TTC549 (cell line): ENCODE measurements at regions not wholly inside any gene's neighbourhood (a gene's known extent, or its start where the extent isn't known, plus 50 kb on each side); places are given as distances from the start of the nearest gene placed in this dataset.

Experiments
- FAIRE-seq: peaks from 2 replicates; lab custom pipeline; 2012; peaks lifted over from hg19 to GRCh38; lab: Jason Lieb, UNC

DNA sequence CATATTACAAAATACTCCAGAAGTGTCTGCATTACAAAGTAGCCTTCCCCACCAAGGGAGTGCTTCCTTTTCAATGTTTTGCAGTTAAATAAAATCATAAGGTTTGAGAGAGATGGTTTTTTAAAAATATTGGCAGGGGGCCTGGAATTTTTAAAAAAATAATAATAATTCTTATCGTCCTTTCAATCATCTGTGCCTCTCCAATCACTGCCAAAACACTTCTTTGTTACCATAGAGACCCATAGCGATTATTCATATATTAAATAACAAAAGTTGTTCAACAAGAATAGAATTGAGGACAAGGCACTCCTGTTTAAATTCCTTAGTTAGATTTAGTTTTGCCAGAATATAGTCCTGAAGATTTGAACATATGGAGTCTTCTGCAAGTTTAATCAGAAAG lies 203.1 kb downstream of the FAT4 start:
- no peak for FAIRE-seq

DNA sequence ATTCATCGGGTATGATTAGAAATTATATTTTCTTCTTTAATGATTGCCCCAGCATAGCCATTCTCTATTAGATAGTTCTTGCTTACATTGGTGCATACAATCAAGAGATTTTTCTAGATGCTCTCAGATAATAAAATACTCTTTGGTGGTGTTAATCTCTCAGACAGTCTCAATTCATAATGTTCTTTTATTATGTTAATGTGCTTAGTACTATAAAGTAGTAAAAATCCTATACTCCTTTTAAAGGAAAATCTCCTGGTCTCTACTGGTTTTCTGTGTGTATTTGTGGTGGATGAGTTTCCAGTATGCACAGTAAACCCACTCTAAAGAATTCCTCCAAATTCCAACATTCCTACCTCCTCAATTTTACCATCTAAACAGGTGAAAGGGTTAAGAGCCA lies 203.5 kb downstream of the FAT4 start:
- FAIRE-seq: no peak

DNA sequence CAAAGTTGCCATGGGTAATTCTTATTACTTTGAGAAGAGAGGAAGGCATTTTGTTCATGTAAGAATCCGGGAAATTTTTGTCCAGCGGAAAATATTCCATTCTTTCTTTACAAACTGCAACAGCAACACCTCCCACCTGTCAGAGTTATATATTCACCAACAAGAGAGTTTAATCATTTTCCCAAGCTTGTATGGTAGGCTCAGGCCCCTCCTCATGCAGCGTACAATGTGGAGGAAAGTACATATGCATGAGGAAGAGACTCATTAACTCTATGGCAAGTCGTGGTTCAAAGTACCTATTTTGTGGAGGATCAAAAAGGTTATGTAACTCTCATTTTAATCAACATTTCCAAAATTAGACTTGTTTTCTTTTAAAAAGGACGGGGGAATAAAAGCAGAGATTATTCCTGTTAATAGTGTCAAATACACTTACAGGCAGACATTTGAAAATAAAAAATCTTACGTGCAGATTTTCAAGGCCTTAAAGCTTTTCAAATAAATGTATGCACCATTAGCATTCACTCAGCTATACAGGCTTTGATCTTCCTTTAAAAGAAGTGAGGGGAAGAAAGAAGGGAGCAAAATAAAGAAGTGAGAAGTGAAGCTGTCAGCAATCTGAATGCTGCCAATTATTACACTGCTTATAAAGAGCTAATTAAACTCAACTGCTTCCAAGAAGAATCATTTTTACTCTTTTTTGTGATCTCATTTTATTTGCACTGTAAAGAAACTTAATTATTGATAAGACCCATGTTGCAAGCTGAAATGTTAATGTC lies 204.8 kb downstream of the FAT4 start:
- FAIRE-seq: no peak

GRCh38 chr4:125520258-125520990 lies 205.7 kb downstream of the FAT4 start:
- no peak for FAIRE-seq

- FAIRE-seq: no peak
These were observed 207.8 kb downstream of the FAT4 start for GRCh38 chr4:125522588-125522987.

GRCh38 chr4:125522992-125523391 lies 208.2 kb downstream of the FAT4 start:
- no peak for FAIRE-seq

- FAIRE-seq: no peak
These were observed 211.7 kb downstream of the FAT4 start for GRCh38 chr4:125526420-125526819.

DNA sequence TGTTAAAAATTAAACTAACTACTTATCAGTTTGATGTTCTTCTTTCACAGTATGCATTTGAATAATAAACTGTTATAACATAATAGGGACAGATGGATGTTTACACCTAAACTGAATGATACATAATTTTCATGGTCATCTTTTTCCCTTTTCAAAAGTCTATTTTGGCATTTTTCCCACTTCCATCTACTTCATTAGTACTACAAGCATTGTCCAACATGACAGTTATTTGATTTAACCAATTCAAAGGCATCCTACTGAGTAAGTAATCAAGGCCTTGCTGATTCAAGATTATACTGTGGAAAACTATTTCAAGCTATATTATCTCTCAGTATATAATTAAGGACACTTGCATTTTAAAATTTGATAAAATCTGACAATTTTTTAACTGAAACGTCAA lies 212.9 kb downstream of the FAT4 start:
- no peak for FAIRE-seq

DNA sequence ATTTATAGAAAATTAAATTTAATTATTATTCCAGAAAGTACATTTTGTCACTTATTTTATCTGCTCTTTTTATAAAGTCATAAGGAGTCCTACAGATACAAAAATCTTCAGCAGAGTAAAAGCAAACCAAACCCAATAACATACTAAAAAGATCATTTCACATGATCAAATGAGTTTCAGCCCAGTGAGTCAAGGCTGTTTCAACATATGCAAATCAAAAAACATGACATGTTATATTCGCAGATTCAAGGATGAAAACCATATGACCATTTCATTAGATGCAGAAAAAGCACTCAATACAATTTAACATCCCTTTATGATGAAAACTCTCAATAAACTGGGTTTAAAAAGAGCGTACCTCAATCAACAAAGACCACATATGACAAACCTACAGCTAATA lies 214.3 kb downstream of the FAT4 start:
- FAIRE-seq: no peak

DNA sequence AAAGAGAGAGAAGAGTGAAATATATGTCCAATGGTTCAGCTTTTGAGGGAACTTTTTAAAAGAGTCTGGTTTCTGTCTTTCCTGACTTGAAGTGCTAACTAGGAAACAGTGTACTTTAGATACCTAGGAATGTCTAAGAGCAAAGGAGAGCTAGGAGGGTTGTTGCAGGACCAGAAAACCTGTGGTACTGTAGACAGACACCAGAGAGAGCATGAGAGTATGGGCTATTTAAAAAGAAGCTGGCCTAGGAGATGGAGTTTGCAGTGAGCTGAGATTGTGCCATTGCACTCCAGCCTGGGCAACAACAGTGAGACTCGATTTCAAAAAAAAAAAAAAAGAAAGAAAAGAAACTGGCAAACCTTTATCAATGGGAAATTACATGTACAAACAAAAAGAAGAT lies 223.9 kb downstream of the FAT4 start:
- FAIRE-seq: no peak

DNA sequence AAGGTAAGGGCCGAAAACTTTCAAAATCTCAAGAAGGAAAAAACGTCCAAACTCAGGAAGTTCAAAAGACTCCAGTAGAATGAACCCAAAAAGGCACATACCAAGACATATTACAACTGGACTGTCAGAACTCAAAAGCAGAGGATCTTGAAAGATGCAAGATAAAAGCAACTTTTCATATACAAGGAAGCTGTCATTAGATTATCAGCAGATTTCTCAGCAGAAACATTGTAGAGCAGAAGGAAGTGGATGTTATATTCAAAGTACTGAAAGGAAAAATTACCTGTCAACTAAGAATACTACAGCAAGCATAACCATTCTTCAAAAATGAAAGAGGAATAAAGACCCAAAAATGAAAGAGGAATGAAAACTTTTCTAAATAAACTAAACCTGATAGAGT lies 224.9 kb downstream of the FAT4 start:
- no peak for FAIRE-seq

DNA sequence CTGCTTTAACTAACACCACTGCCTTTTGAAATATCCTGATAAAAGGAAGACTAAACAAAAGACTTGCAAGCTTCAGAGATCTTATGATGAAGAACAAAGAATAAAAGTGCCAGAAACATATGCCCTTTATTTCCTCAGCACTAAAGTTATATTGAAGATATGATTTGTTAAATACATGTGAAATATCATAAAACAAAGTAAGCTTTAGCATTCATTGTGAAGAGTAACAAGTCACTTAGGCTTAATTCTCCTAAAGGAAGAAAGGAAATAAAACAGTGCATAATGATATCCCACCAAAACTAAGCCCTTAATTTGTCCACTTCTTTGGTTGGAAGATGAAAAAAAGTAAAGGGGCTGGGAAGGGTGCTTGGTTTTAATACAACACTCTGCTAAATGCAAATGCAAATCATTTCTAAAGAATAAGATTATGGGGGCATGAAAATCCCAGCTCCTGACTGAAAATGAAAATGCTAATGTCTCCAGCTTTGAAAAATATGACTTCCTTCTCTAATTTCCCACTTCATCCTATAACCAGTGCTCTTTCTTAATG lies 227.2 kb downstream of the FAT4 start:
- FAIRE-seq: no peak

- no peak for FAIRE-seq
These were observed 231.5 kb downstream of the FAT4 start for GRCh38 chr4:125546272-125546671.

GRCh38 chr4:125547836-125548235 lies 233.1 kb downstream of the FAT4 start:
- no peak for FAIRE-seq

DNA sequence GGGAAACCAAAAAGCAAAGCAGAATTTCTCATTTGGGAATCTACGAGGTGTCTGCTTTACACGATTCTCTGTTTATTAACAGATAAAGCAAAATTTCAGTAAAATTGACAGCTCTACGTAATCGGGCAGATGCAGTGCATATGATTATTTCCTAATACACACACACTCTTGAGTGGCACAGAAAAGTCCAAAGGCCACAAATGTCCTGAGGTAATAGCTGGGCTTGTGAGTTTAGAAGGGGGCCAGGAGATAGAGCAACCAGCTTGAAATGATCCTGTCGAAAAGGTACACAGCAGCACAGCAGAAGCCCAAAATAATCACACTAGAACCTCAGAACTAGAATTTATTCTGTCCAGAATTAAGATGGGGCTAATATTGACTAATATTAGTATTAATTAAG lies 236.0 kb downstream of the FAT4 start:
- no peak for FAIRE-seq

GRCh38 chr4:125551466-125551865 lies 236.7 kb downstream of the FAT4 start:
- FAIRE-seq: no peak

- FAIRE-seq: no peak
These were observed 237.2 kb downstream of the FAT4 start for GRCh38 chr4:125551967-125552366.

GRCh38 chr4:125572601-125573000 lies 257.8 kb downstream of the FAT4 start:
- FAIRE-seq: no peak

DNA sequence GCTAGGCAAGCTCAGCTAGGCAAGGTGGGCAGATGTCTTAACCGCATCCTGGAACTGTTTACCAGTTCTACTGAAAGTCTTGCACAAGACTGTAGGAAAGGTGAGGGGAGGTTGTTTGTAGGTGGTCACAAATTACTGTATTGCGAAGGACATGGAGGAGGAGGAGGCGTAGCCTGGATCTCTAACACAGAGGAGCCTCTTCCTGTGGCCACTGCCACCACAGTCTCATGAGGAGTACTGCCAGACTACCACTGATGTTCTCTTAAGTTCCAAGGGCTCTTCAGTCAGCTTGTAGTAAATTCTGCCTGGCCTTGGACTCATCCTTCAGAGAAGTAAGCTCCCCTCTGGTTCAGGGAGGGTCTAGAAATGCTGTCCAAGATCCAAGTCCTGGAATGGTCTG lies 258.6 kb downstream of the FAT4 start:
- no peak for FAIRE-seq

- FAIRE-seq: no peak
These were observed 259.0 kb downstream of the FAT4 start for GRCh38 chr4:125573786-125574185.

- FAIRE-seq: no peak
These were observed 267.5 kb downstream of the FAT4 start for GRCh38 chr4:125582302-125582701.

DNA sequence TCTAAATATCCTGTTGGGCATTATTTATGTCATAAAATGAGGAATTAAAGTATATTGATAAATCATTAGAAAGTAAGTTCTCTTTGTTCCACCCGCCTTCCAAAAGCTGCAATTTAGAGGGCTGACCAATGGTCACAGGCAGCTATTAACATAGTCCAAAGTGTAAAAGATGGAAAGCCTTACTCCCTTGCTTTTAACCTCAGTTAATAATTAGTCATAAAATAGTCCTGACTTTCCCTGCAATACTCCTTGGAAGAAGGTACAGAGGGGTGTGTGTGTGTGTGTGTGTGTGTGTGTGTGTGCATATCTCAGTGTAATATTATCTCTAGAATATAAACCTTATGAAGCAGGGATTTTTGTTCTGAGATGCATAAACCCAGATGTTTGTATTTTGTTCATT lies 275.4 kb downstream of the FAT4 start:
- no peak for FAIRE-seq

- FAIRE-seq: no peak
These were observed 276.5 kb downstream of the FAT4 start for GRCh38 chr4:125591290-125591689.
